HT-29 (cell line): ENCODE measurements at regions not wholly inside any gene's neighbourhood (a gene's known extent, or its start where the extent isn't known, plus 50 kb on each side); places are given as distances from the start of the nearest gene placed in this dataset.

Experiments used
- DNase-seq: peaks from one replicate; pipeline ENCODE4 v3.0.0-alpha.2; 2015; ENCODE audit warnings: low spot score

DNA sequence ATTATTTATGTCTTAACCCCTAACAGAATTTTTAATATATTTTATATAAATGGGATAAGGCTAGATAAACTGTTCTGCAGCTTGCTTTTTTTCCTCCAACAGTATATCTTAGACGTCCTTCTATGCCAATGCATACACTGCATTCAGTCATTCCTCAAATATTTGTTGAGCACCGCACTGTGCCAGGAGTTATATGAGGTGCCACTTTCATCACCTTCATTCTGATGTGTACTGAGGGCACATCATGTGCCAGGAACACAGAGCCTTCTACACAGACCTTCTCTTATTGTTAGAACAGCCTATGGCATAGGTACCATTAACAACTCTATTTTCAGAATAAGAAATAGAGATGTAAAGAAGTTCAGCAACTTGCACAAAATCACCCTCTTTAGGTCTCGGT is 570.1 kb downstream of the CDK5RAP2 start:
- no peak for DNase-seq

DNA sequence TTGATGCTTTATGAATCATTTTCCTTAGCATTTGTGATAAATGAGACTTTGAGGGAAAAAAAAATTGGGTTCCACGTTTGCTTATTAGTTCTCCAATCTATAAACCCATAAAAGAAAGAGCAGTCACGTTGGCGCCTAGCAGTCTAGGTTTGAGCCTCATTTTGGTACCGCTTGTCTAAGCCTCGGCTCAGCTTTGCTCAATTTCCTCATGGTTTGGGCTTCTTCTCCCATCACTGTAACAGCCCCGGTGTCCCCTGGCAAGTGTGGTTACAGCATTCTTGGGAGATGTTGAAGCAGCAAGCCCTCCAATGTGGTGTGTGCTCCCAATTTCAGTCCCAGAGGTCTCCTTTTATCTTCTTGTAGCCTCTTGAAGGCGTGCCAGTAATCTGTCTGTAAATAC is 578.4 kb downstream of the CDK5RAP2 start:
- DNase-seq = no peak

DNA sequence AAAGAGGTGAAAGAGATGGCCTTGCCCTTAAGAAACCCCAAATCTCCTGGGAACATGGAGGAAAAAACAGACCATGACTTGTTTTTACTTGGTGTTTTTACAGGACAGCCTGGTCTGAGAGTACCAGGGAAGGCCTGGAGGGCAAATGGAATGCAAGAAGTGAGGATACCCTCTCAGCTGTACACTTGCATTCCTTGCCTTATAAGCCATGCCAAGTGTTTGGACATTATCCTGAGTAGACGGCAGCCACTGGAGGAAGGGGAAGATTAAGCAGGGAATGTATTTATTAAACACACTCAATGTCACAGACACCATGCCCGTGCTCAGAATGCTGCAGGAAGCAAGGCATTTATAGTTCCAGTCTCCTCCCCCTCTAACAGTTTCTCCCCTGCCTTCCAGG is 581.4 kb downstream of the CDK5RAP2 start:
- no peak for DNase-seq

- DNase-seq = no peak
Measured at GRCh38 chr9:119991797-119992196, 588.2 kb downstream of the CDK5RAP2 start.

DNA sequence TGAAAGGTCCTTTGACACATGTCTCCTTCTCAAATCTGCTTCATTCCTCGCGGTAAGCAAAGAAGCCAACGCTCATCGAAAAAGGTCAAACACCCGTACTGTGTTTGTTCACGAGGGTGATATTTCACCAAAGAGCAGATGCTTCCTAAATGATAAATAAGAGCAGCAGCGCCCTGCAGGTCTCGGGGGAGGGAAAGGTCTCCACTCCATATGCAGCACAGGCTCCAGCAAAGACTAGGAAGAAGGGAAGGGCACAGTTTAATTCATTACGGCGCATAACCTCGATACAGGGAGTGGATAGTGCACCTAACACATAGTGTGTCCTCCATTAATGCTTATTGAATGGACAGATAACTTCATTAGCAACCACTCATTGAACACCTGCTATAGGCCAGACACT is 593.3 kb downstream of the CDK5RAP2 start:
- no peak for DNase-seq

DNA sequence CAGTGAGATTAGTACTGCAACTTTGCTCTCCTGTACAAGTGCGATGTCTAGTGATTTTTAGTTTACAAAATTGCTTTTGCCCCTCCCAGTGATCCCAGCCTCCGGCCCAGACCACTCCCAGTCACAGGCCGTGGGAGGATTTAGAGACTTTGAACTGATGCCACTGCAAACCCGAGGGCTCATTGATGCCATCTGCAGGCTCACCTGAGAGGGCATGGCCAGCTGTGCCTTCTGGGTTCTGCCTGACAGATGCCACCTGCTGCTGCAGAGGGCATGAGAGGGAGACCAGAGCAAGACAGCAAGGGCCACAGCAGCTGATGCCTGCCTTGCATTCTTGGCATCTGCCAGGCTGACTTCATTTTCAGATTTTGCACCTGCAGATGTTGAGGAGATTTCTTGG is 593.8 kb downstream of the CDK5RAP2 start:
- peak; percentile 10 for DNase-seq

GRCh38 chr9:119974026-119974425 is 604.8 kb upstream of the BRINP1 start:
- DNase-seq = no peak

- peak; percentile 59 for DNase-seq
Measured at GRCh38 chr9:119968836-119969707, 599.8 kb upstream of the BRINP1 start.

DNA sequence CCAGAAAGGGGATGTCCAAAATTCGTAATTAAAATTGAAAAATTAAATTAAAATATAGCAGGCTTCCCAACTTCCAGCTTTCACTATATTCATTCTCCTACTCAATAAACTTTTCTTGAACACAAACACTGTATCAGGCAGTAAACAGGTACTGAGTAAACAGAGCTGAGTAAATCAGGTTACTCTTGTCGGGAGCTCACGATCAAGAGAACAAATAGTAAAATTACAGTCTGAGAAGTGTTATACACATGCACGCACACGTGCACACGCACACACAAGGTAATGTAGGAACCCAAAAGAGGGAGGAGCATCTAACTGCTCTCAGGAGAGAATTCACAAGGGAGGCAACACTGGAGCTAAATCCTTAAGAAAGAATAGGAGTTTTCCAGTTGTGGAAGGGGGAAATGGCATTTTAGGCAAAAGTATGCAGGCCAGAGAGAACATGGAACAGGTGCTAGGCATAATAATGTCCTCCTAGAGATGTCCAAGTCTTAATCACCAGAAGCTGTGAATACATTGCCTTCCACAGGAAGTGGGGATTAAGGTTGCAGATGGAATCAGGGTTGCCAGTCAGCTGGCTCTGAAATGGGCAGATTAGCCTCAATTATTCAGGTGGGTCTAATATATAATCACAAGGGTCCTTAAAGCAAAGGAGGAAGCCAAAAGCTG is 598.8 kb upstream of the BRINP1 start:
- no peak for DNase-seq

DNA sequence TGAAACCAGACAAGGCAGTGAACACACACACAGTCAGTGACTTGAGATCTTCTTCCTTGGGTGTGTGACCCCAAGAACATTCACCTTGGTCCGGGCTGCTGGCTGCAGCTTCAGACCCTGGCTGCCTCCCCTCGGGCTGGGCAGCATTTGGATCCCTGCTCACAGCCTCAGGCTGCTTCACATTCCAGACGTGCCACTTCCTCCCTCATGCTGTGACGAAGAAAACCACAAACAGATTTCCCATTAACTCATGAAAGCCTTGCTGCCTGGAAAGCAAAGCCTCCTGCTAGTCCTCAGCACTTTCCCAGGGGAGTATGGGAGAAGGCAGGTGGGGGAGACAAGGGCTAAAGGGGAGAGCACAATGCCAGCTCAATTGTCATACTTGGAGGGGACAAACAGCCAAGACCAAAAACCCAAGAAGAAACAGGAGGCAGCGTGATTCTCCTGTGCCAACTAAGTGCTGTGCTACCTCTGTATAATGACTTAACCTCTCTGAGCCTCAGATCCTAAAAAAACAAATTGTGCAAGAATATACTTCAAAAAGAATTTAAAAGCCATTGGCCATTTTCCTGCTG is 594.6 kb upstream of the BRINP1 start:
- DNase-seq = peak; percentile 17

DNA sequence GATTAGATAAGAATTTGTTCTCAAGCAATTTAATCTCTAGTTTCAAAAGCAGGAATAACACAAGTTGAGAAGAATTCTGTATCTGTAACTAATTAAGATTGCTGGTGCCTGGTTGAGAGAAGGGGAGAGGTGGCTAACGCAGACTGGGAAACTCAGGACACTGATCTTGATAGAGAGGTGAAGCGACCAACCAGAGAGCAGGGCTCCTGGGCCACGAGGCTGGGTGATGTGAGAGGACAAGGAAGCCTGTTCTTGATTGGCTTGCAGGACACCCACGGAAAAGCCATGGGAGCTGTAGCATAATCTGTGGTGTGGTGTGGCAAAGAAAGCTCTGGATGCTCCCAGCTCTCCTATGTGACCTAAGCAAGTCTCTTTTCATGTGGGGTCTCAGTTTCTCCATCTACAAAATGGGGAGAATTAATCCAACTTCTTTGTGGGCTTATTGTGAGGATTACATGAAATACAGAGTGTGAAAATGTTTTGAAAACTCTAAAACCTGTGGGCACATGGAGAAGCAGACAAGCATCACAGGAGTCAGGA is 594.1 kb upstream of the BRINP1 start:
- no peak for DNase-seq

GRCh38 chr9:119961774-119962424 is 592.7 kb upstream of the BRINP1 start:
- peak; percentile 72 for DNase-seq

- no peak for DNase-seq
Measured at GRCh38 chr9:119959846-119960545, 590.8 kb upstream of the BRINP1 start.

DNA sequence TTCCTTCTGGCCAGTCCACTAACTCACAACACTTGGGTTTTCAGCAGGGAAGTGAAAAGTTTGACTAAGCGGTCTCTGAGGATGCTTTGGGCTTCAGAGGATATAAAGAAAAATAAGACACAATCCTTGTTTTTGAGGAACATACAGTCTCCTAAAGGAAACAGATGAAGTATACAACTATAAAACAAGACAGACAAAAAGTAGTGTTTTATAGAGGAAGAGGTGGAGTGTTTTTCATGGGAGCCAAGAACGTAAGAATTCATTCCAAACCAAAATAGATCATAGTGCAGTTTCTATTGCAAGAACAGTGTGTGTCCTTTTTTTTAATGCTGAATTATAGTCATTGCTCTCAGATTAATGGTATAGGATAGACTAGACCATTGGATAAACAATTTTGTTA is 586.9 kb upstream of the BRINP1 start:
- no peak for DNase-seq

- DNase-seq = no peak
Measured at GRCh38 chr9:119955276-119955675, 586.0 kb upstream of the BRINP1 start.

DNA sequence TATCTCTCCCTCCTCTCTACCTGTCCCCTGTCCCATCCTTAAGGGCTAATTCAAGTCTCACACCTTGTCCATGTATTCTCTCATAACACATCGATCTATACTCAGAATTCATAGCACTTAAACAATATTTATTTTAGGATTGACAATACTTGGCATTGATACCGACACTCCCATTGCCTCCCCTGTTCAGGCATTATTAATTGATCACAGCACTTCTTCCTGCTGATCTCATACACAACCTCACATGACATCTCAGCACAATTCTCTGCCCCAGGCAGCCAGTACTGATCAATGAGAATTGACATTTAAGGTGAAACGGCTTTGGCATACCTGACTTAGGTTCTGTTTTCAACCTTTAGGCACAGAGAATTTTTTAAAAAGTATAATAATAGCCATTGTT is 582.4 kb upstream of the BRINP1 start:
- DNase-seq = no peak

DNA sequence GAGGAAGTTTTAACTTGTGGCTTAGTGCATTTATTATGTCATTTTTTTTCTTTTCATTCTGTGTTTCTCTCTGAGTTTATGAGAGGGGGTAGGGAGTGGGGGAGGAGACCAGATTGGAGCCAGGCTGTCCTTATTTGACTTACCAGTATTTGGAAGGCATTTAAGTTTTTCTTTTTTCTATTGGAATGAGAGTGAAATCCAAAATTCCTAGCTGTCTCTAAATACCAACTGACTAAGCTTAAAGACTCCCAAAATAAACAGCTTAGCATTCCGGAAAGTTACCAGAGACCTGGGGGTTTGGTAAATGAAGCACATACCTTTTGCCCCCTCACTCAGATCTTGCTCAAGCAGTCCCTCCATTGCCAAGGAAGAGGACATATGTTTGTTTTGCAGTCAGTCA is 581.9 kb upstream of the BRINP1 start:
- no peak for DNase-seq

- DNase-seq = no peak
Measured at GRCh38 chr9:119945686-119946085, 576.5 kb upstream of the BRINP1 start.

GRCh38 chr9:119941091-119941490 is 571.9 kb upstream of the BRINP1 start:
- no peak for DNase-seq

GRCh38 chr9:119938871-119939270 is 569.6 kb upstream of the BRINP1 start:
- DNase-seq = no peak

GRCh38 chr9:119934497-119934896 is 565.3 kb upstream of the BRINP1 start:
- DNase-seq = no peak
